ENCODE measurements at regions not wholly inside any gene's neighbourhood (a gene's known extent, or its start where the extent isn't known, plus 50 kb on each side); places are given as distances from the start of the nearest gene placed in this dataset.

DNA sequence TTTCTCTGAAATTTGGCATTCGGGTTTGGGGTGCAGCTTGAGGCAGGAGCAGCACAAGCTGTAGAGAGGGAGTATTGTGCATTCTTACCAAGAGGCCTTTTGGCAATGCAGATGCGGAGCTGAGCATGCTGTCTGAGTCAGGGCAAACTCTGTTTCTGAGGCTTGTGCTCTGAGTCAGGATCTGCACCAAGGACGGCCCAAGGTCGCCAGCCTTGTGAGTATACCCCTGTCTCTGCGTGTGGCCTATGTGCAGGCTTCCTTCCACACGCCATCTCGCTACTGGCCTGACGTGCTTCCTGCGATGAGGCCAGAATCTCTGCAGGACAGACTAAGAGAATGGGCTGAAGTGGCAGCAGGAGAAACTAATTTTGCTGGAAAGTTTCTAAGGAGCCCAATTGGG, 83.8 kb upstream of the ROPN1 start:
- Histone ChIP-seq H3K27me3 (no peaks in the 10 kb centered on the region), H3K4me1 (no peaks in the 10 kb centered on the region), H3K36me3 (no peaks in the 10 kb centered on the region), H3K9me3 (no peaks in the 10 kb centered on the region), H3K27ac (no peak overlapping the region), H3K4me3 (no peak overlapping the region)
- TF ChIP-seq, protein P1, sequence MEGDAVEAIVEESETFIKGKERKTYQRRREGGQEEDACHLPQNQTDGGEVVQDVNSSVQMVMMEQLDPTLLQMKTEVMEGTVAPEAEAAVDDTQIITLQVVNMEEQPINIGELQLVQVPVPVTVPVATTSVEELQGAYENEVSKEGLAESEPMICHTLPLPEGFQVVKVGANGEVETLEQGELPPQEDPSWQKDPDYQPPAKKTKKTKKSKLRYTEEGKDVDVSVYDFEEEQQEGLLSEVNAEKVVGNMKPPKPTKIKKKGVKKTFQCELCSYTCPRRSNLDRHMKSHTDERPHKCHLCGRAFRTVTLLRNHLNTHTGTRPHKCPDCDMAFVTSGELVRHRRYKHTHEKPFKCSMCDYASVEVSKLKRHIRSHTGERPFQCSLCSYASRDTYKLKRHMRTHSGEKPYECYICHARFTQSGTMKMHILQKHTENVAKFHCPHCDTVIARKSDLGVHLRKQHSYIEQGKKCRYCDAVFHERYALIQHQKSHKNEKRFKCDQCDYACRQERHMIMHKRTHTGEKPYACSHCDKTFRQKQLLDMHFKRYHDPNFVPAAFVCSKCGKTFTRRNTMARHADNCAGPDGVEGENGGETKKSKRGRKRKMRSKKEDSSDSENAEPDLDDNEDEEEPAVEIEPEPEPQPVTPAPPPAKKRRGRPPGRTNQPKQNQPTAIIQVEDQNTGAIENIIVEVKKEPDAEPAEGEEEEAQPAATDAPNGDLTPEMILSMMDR (IDR thresholded peaks at IDR 0.05) = no peak
- TF ChIP-seq POLR2A (IDR thresholded peaks at IDR 0.05) = no peak
- no peak for DNase-seq

DNA sequence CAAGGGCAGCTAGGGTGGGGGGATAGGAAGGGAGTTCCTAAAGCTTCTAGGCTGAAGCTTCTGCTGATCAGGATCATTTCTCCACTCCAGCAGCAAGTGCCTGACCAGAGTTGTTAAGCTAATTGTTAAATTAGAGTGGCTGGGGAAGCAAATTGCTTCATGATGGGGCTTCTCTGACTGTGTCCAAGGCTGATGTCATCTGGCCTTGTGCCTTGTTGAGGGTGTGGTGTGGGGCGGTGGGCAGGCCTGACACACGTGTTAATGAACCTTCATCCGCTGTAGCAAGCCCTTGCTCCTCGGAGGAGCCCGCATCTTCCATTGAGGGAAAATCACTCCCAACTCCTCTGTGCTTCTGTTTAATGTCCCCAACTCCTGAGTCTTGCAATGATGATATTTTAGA, 84.3 kb upstream of the ROPN1 start:
- no peak for DNase-seq
- H3K4me3 ChIP-seq = no peak overlapping the region
- no peaks in the 10 kb centered on the region for H3K27me3 ChIP-seq
- H3K9me3 ChIP-seq = no peaks in the 10 kb centered on the region
- H3K27ac ChIP-seq = no peak overlapping the region
- no peaks in the 10 kb centered on the region for H3K4me1 ChIP-seq
- TF ChIP-seq, protein P1 (IDR thresholded peaks at IDR 0.05) = no peak
- TF ChIP-seq POLR2A (IDR thresholded peaks at IDR 0.05) = no peak
- H3K36me3 ChIP-seq = no peaks in the 10 kb centered on the region

- Histone ChIP-seq H3K4me1 (peaks cover 0 to 4% (median 0%) of the 10 kb centered on the region in 4 donors), H3K27ac (no peak overlapping the region), H3K4me3 (no peak overlapping the region), H3K9me3 (no peaks in the 10 kb centered on the region), H3K36me3 (no peaks in the 10 kb centered on the region), H3K27me3 (no peaks in the 10 kb centered on the region)
- TF ChIP-seq, protein P1 (IDR thresholded peaks at IDR 0.05) = peak; percentile 36 to 72 (median 60)
- TF ChIP-seq POLR2A (IDR thresholded peaks at IDR 0.05) = no peak
- DNase-seq = peak in 1 of 3 donors; percentile 55
These were observed 87.3 kb upstream of the ROPN1 start for GRCh38 chr3:124078953-124079911.

- TF ChIP-seq, protein P1 (IDR thresholded peaks at IDR 0.05) = no peak
- no peak for TF ChIP-seq POLR2A (IDR thresholded peaks at IDR 0.05)
- Histone ChIP-seq H3K9me3 (no peaks in the 10 kb centered on the region), H3K36me3 (no peaks in the 10 kb centered on the region), H3K27me3 (no peaks in the 10 kb centered on the region), H3K4me3 (no peak overlapping the region), H3K4me1 (peaks cover 0 to 10% (median 0%) of the 10 kb centered on the region in 4 donors), H3K27ac (no peak overlapping the region)
- no peak for DNase-seq
These were observed 88.0 kb upstream of the ROPN1 start for GRCh38 chr3:124079912-124080276.

DNA sequence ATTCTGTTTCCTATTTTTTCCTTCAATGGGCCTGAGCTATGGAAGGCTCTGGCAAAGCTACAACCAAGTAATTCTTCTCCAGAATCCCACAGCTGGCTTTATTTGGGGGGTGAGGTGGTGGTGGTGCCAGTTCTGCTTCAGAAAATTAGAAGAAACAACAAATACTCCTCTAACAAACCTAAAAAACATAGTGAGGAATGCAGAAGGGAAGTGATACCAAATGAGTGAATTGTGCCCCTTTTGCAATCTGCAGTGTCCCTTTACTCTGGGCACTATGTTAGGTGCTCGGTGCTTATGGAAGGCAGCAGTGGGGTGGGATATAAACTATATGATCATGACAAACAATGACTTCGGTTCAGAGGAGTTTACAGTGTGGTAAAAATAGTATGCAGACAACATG, 90.4 kb upstream of the ROPN1 start:
- H3K9me3 ChIP-seq = no peaks in the 10 kb centered on the region
- no peaks in the 10 kb centered on the region for H3K27me3 ChIP-seq
- TF ChIP-seq, protein P1 (IDR thresholded peaks at IDR 0.05) = no peak
- TF ChIP-seq POLR2A (IDR thresholded peaks at IDR 0.05) = no peak

More for the DNA sequence above, 90.4 kb upstream of the ROPN1 start:
- Histone ChIP-seq H3K4me1 (peaks cover 0 to 10% (median 0%) of the 10 kb centered on the region in 4 donors), H3K4me3 (no peak overlapping the region), H3K27ac (no peak overlapping the region), H3K36me3 (no peaks in the 10 kb centered on the region)
- DNase-seq = no peak

Measured in Peyer's patch (tissue), 4 donors.